HepG2 (cell line): ENCODE measurements at regions not wholly inside any gene's neighbourhood (a gene's known extent, or its start where the extent isn't known, plus 50 kb on each side); places are given as distances from the start of the nearest gene placed in this dataset.
A peak's percentile ranks its signal among the peaks of the same experiment; 100 is the strongest.

Experiments
- CTCF ChIP-seq: sonication (generic); formaldehyde crosslinking; IDR thresholded peaks from 2 replicates; pipeline ENCODE4 v1.5.0; 2020; ENCODE audit warnings: mild to moderate bottlenecking, missing genetic modification reagents, moderate library complexity
- LRRFIP1 ChIP-seq: sonication (generic); formaldehyde crosslinking; conservative IDR thresholded peaks from 2 replicates; pipeline ENCODE4 v1.4.0; 2020; ENCODE audit warnings: missing genetic modification reagents
- MIER2 ChIP-seq: IDR thresholded peaks from 2 replicates; pipeline ENCODE4 v1.6.1; 2016; ENCODE audit warnings: missing biosample characterization, missing genetic modification reagents
- MIXL1 ChIP-seq: IDR thresholded peaks from 2 replicates; pipeline ENCODE4 v1.6.1; 2016
- NFATC3 ChIP-seq: sonication (generic); formaldehyde crosslinking; IDR thresholded peaks from 2 replicates; pipeline ENCODE4 v1.5.1; 2020; ENCODE audit warnings: mild to moderate bottlenecking, missing genetic modification reagents
- PBX2 ChIP-seq: IDR thresholded peaks from 2 replicates; pipeline ENCODE4 v1.6.1; 2016; ENCODE audit warnings: control low read depth
- RERE ChIP-seq: IDR thresholded peaks from 2 replicates; pipeline ENCODE4 v1.6.1; 2016; ENCODE audit warnings: low read depth, missing genetic modification reagents, missing compliant biosample characterization
- REXO4 ChIP-seq: sonication (generic); formaldehyde crosslinking; IDR thresholded peaks from 2 replicates; pipeline ENCODE4 v1.8.0; 2022; ENCODE audit warnings: missing genetic modification reagents, mild to moderate bottlenecking, borderline replicate concordance
- RFX3 ChIP-seq: IDR thresholded peaks from 2 replicates; pipeline ENCODE4 v1.6.1; 2016; ENCODE audit warnings: missing biosample characterization, missing genetic modification reagents
- SKIL ChIP-seq: sonication (generic); formaldehyde crosslinking; IDR thresholded peaks from 2 replicates; pipeline ENCODE4 v1.8.0; 2022; ENCODE audit warnings: missing genetic modification reagents, mild to moderate bottlenecking, moderate library complexity, borderline replicate concordance
- SSRP1 ChIP-seq: IDR thresholded peaks from 2 replicates; pipeline ENCODE4 v1.6.1; 2016; ENCODE audit warnings: control low read depth
- THRA ChIP-seq: sonication (generic); formaldehyde crosslinking; IDR thresholded peaks from 2 replicates; pipeline ENCODE4 v1.4.0; 2020; ENCODE audit warnings: missing genetic modification reagents, borderline replicate concordance
- ZNF282 ChIP-seq: fragments of 450-650 bp; IDR thresholded peaks from 2 replicates; pipeline ENCODE4 v1.6.1; 2018; ENCODE audit not compliant: partially characterized antibody
- ZNF331 ChIP-seq: sonication (generic); formaldehyde crosslinking; IDR thresholded peaks from 2 replicates; pipeline ENCODE4 v1.4.0; 2020; ENCODE audit warnings: missing genetic modification reagents
- ZNF530 ChIP-seq: sonication (generic); formaldehyde crosslinking; IDR thresholded peaks from 2 replicates; pipeline ENCODE4 v1.5.0; 2020; ENCODE audit warnings: low read depth, mild to moderate bottlenecking, missing genetic modification reagents

GRCh38 chr6:167238146-167238693, 52.9 kb upstream of the UNC93A start (continued):
- TF ChIP-seq PBX2 (CRISPR knock-in tag) (no peak), LRRFIP1 (no peak), ZNF282 (no peak), RFX3 (CRISPR knock-in tag) (no peak), SSRP1 (CRISPR knock-in tag) (peak; percentile 33), REXO4 (CRISPR knock-in tag) (no peak), ZNF331 (CRISPR knock-in tag) (0 out of 2 replicates have a peak, but pooled peaks have one; percentile 24), SKIL (CRISPR knock-in tag) (peak; percentile 93), RERE (no peak), THRA (CRISPR knock-in tag) (peak; percentile 77; the same call in 1 of the 2 replicates), MIXL1 (no peak), CTCF (CRISPR knock-in tag) (0 out of 2 replicates have a peak, but pooled peaks have one; percentile 8), ZNF530 (CRISPR knock-in tag) (no peak; the same call in 1 of the 2 replicates), MIER2 (0 out of 2 replicates have a peak, but pooled peaks have one; percentile 6), NFATC3 (CRISPR knock-in tag) (0 out of 2 replicates have a peak, but pooled peaks have one; percentile 33)
